Loucy (cell line): ENCODE measurements at regions not wholly inside any gene's neighbourhood (a gene's known extent, or its start where the extent isn't known, plus 50 kb on each side); places are given as distances from the start of the nearest gene placed in this dataset.
"Not testable (repeated sequence)": the region's sequence is repeated elsewhere in the genome, so short reads cannot be mapped to it uniquely, and the experiment has no call there.

Experiments used
- H2AFZ ChIP-seq: fragments of 200-600 bp; sonication (generic); 2 replicates; pipeline ENCODE4 v1.6.0; 2016; ENCODE audit warnings: antibody characterized with exemption, mild to moderate bottlenecking, low read length, moderate library complexity
- H3F3A ChIP-seq: fragments of 200-600 bp; 2 replicates; pipeline ENCODE4 v1.6.0; 2016; ENCODE audit warnings: antibody characterized with exemption, low read depth, mild to moderate bottlenecking
- H3K27me3 ChIP-seq: fragments of 200-600 bp; sonication (generic); 2 replicates; pipeline ENCODE4 v1.6.1; 2014; ENCODE audit warnings: low read length, mild to moderate bottlenecking; ENCODE audit not compliant: insufficient read depth, poor library complexity, severe bottlenecking
- H3K36me3 ChIP-seq: fragments of 200-600 bp; sonication (generic); 2 replicates; pipeline ENCODE4 v1.6.1; 2016; ENCODE audit warnings: low read length; ENCODE audit not compliant: insufficient read depth
- H3K4me1 ChIP-seq: fragments of 200-600 bp; sonication (generic); 2 replicates; pipeline ENCODE4 v1.5.1; 2014; ENCODE audit warnings: low read length, mild to moderate bottlenecking; ENCODE audit not compliant: insufficient read depth, poor library complexity, severe bottlenecking
- H3K4me2 ChIP-seq: fragments of 200-600 bp; sonication (generic); 2 replicates; pipeline ENCODE4 v1.6.0; 2014; ENCODE audit warnings: antibody characterized with exemption, low read length, low read depth, mild to moderate bottlenecking; ENCODE audit not compliant: poor library complexity, severe bottlenecking
- H3K4me3 ChIP-seq: fragments of 200-600 bp; sonication (generic); 2 replicates; pipeline ENCODE4 v1.5.1; 2014; ENCODE audit warnings: low read length, mild to moderate bottlenecking, mixed read lengths; ENCODE audit not compliant: poor library complexity, severe bottlenecking
- H3K79me2 ChIP-seq: fragments of 200-600 bp; sonication (generic); 2 replicates; pipeline ENCODE4 v1.6.1; 2014; ENCODE audit warnings: low read length; ENCODE audit not compliant: insufficient read depth
- H3K9ac ChIP-seq: fragments of 200-600 bp; sonication (generic); 2 replicates; pipeline ENCODE4 v1.6.0; 2014; ENCODE audit warnings: mild to moderate bottlenecking, low read depth, low read length, moderate library complexity; ENCODE audit not compliant: poor library complexity, severe bottlenecking
- H3K9me2 ChIP-seq: fragments of 200-600 bp; sonication (generic); replicated peaks from 2 replicates; pipeline ENCODE4 v1.6.1; 2016; ENCODE audit warnings: low read depth, low read length, mixed read lengths
- H3K9me3 ChIP-seq: fragments of 200-600 bp; sonication (generic); 2 replicates; pipeline ENCODE4 v1.6.1; 2014; ENCODE audit warnings: mild to moderate bottlenecking, antibody characterized with exemption, low read length, low read depth; ENCODE audit not compliant: insufficient read depth
- H4K20me1 ChIP-seq: fragments of 200-600 bp; sonication (generic); 2 replicates; pipeline ENCODE4 v1.6.0; 2014; ENCODE audit warnings: antibody characterized with exemption, low read length, mild to moderate bottlenecking; ENCODE audit not compliant: insufficient read depth, poor library complexity, severe bottlenecking
- CTCF ChIP-seq: fragments of 200-600 bp; sonication (generic); conservative IDR thresholded peaks from 2 replicates; pipeline ENCODE4 v1.5.1; 2014; ENCODE audit warnings: mild to moderate bottlenecking, antibody characterized with exemption, low read length
- EZH2phosphoT487 ChIP-seq: fragments of 200-600 bp; IDR thresholded peaks from 2 replicates; pipeline ENCODE4 v1.6.1; 2018; ENCODE audit warnings: antibody characterized with exemption, mild to moderate bottlenecking, moderate library complexity, borderline replicate concordance

GRCh38 chr13:86633346-86633745, 834.1 kb upstream of the SLITRK6 start:
- no peaks in the 10 kb centered on the region for H3F3A ChIP-seq
- TF ChIP-seq CTCF (no peak), EZH2phosphoT487 (no peak)
- H3K9me2 ChIP-seq = no peaks in the 10 kb centered on the region
- no peaks in the 10 kb centered on the region for H3K36me3 ChIP-seq
- H3K9ac ChIP-seq = no peak overlapping the region
- H2AFZ ChIP-seq = no peak overlapping the region
- H3K9me3 ChIP-seq = no peaks in the 10 kb centered on the region
- H3K4me3 ChIP-seq = no peak overlapping the region
- no peaks in the 10 kb centered on the region for H4K20me1 ChIP-seq
- no peaks in the 10 kb centered on the region for H3K79me2 ChIP-seq
- no peak overlapping the region for H3K4me2 ChIP-seq
- no peaks in the 10 kb centered on the region for H3K27me3 ChIP-seq
- H3K4me1 ChIP-seq = no peaks in the 10 kb centered on the region

- not testable (repeated sequence) for H2AFZ ChIP-seq, H3K9me2 ChIP-seq, H3K27me3 ChIP-seq, H3K36me3 ChIP-seq, H3K4me2 ChIP-seq, H3K9me3 ChIP-seq, H3K9ac ChIP-seq, H3K4me1 ChIP-seq, H3K4me3 ChIP-seq, H3F3A ChIP-seq, H4K20me1 ChIP-seq, H3K79me2 ChIP-seq
These were observed 852.0 kb upstream of the SLITRK6 start for GRCh38 chr13:86651171-86651570.

- no peak for TF ChIP-seq EZH2phosphoT487
- no peak for TF ChIP-seq CTCF
These were observed 853.8 kb upstream of the SLITRK6 start for GRCh38 chr13:86653009-86653408.

GRCh38 chr13:86655561-86655960, 856.3 kb upstream of the SLITRK6 start:
- TF ChIP-seq CTCF (no peak), EZH2phosphoT487 (no peak)

More at GRCh38 chr13:86653009-86653408, 853.8 kb upstream of the SLITRK6 start:
- H3K4me3 ChIP-seq = no peak overlapping the region
- H3K9ac ChIP-seq = no peak overlapping the region
- H3K9me2 ChIP-seq = no peaks in the 10 kb centered on the region
- no peaks in the 10 kb centered on the region for H3K79me2 ChIP-seq
- H3F3A ChIP-seq = no peaks in the 10 kb centered on the region
- H3K36me3 ChIP-seq = no peaks in the 10 kb centered on the region
- H3K27me3 ChIP-seq = no peaks in the 10 kb centered on the region
- no peaks in the 10 kb centered on the region for H3K4me1 ChIP-seq
- no peaks in the 10 kb centered on the region for H3K9me3 ChIP-seq
- H3K4me2 ChIP-seq = no peak overlapping the region
- no peaks in the 10 kb centered on the region for H4K20me1 ChIP-seq
- H2AFZ ChIP-seq = no peak overlapping the region

More at GRCh38 chr13:86655561-86655960, 856.3 kb upstream of the SLITRK6 start:
- Histone ChIP-seq H3K27me3 (no peaks in the 10 kb centered on the region), H4K20me1 (no peaks in the 10 kb centered on the region), H3K4me2 (no peak overlapping the region), H3K36me3 (no peaks in the 10 kb centered on the region), H2AFZ (no peak overlapping the region), H3K4me1 (no peaks in the 10 kb centered on the region), H3F3A (no peaks in the 10 kb centered on the region), H3K9ac (no peak overlapping the region), H3K4me3 (no peak overlapping the region), H3K9me2 (no peaks in the 10 kb centered on the region), H3K79me2 (no peaks in the 10 kb centered on the region), H3K9me3 (no peaks in the 10 kb centered on the region)
